Psoas muscle (tissue), 7 donors: ENCODE measurements at regions not wholly inside any gene's neighbourhood (a gene's known extent, or its start where the extent isn't known, plus 50 kb on each side); places are given as distances from the start of the nearest gene placed in this dataset.

Source experiments
- ATAC-seq, 4 donors: fragments of 200-7000 bp; cut with Tn5 transposase; one replicate each; pipeline ENCODE4 v1.9.1; 2020; ENCODE audit warnings: moderate library complexity in 3 of 4, mild to moderate bottlenecking in 2 of 4
- DNase-seq, 2 donors: peaks; one replicate each; pipeline ENCODE4 v3.0.0-alpha.2; 2020
- H3K27ac ChIP-seq: fragments of 200-600 bp; one replicate; pipeline ENCODE4 v1.8.0; 2022
- H3K27me3 ChIP-seq, 3 donors: fragments of 200-600 bp in 1 of 3; one replicate each; pipeline versions ENCODE4 v1.6.1 to v1.8.0; 2013 to 2022; ENCODE audit warnings: low read length in 2 of 3, mild to moderate bottlenecking in 2 of 3, moderate library complexity in 1 of 3; ENCODE audit not compliant: insufficient read depth in 3 of 3
- H3K36me3 ChIP-seq, 2 donors: fragments of 200-600 bp in 1 of 2; one replicate each; pipeline versions ENCODE4 v1.6.1 to v1.8.0; 2013 to 2022; ENCODE audit warnings: low read depth in 1 of 2, mild to moderate bottlenecking in 1 of 2, moderate library complexity in 1 of 2; ENCODE audit not compliant: insufficient read depth in 1 of 2
- H3K4me1 ChIP-seq: fragments of 200-600 bp; one replicate; pipeline ENCODE4 v1.8.0; 2022
- H3K4me3 ChIP-seq: fragments of 200-600 bp; one replicate; pipeline ENCODE4 v1.8.0; 2022; ENCODE audit warnings: mild to moderate bottlenecking
- H3K9me3 ChIP-seq: fragments of 200-600 bp; one replicate; pipeline ENCODE4 v1.8.0; 2022
- CTCF ChIP-seq: fragments of 200-600 bp; IDR thresholded peaks from one replicate; pipeline ENCODE4 v1.8.0; 2022; ENCODE audit warnings: antibody characterized with exemption
- WGBS, 3 donors: extraction: QIAGEN DNeasy Blood & Tissue Kit; methylation state at CpG; one replicate each; pipeline versions ENCODE4 v1.1.6 to v1.1.7; 2013; 5-methylcytosine and 5-hydroxymethylcytosine counted together
- intact Hi-C, 2 donors: fragments of 100-400 bp; cut with DNase I; formaldehyde crosslinking; loops; one replicate each; pipeline versions ENCODE4 v1.11.0 to v1.14.2; 2022
- donor health status: healthy with polysubstance abuse.
- donor health status: DM: no; HTN: no; CAD: no; lungs with moderate emphysema.
- donor health status: Bipolar disorder and iron deficiency.
- donor health status: healthy.
- donor health status: DM: yes; HTN: yes; CAD: no.
- donor health status: DM: no; HTN: no; CAD: no.
- donor health status: DM: yes; HTN: yes; CAD: no.

- Histone ChIP-seq H3K36me3 (no peaks in the 10 kb centered on the region), H3K9me3 (no peaks in the 10 kb centered on the region), H3K27me3 (no peaks in the 10 kb centered on the region), H3K4me3 (no peak overlapping the region), H3K27ac (no peak overlapping the region), H3K4me1 (no peaks in the 10 kb centered on the region)
- WGBS, 3 donors, result 45 to 63% (median 53%) methylated on average over 4 of the region's 4 CpGs
- DNase-seq (no peak), ATAC-seq (no peak)
- intact Hi-C loops, result no loop called here
- no peak for TF ChIP-seq CTCF
Measured at GRCh38 chr11:80958987-80959386, 1518.2 kb upstream of the TENM4 start.

GRCh38 chr11:80958361-80958760 is 1517.5 kb upstream of the TENM4 start:
- H3K9me3 ChIP-seq, result no peaks in the 10 kb centered on the region
- ATAC-seq, result peak in 1 of 4 donors; percentile 43
- intact Hi-C loops, result no loop called here
- no peak for DNase-seq
- H3K27me3 ChIP-seq, result no peaks in the 10 kb centered on the region
- no peak for TF ChIP-seq CTCF
- H3K4me1 ChIP-seq, result no peaks in the 10 kb centered on the region
- WGBS, 3 donors, result 11 to 48% (median 23%) methylated on average over 2 of the region's 2 CpGs
- no peak overlapping the region for H3K27ac ChIP-seq
- H3K4me3 ChIP-seq, result no peak overlapping the region
- no peaks in the 10 kb centered on the region for H3K36me3 ChIP-seq

DNA sequence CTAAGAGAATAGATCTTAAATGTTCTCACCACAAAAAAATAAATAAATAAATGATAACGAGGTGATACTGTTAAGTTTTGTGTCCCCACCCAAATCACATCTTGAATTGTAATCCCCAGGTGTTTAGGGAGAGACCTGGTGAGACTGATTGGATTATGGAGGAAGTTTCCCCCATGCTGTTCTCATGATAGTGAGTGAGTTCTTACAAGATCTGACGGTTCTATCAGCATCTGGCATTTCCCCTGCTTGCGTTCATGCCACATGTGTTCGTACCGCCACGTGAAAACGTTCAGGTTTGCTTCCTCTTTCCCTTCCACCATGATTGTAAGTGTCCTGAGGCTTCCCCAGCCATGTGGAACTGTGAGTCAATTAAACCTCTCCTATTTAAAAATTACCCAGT is 1514.8 kb upstream of the TENM4 start:
- H3K4me3 ChIP-seq, result no peak overlapping the region
- no peak for TF ChIP-seq CTCF
- 85 to 87% (median 87%) methylated on average over 7 of the region's 7 CpGs for WGBS, 3 donors
- no peaks in the 10 kb centered on the region for H3K36me3 ChIP-seq
- no peaks in the 10 kb centered on the region for H3K4me1 ChIP-seq
- no peak overlapping the region for H3K27ac ChIP-seq
- no peaks in the 10 kb centered on the region for H3K27me3 ChIP-seq
- H3K9me3 ChIP-seq, result no peaks in the 10 kb centered on the region
- DNase-seq (no peak), ATAC-seq (no peak)
- intact Hi-C loops, result no loop called here

DNA sequence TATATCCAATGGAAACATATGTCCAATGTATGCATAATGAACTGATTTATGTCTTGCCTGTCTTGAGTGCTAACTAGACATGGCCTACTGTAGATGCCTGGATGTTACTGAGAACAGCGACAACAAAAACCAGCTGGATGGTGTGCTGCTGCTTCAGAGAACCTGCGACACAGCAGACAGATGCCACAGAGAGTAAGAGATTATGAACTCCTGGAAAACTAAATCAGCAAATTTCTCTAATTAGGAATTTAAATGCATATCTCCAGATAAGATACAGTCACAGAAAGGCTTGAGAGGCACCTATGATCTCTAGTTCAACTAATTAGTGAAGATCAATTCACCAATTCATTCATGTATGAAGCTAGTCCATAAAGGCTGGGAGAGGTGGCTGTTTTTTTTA is 1508.0 kb upstream of the TENM4 start:
- intact Hi-C loops, result no loop called here

More for the DNA sequence above, 1508.0 kb upstream of the TENM4 start:
- no peak overlapping the region for H3K27ac ChIP-seq
- ATAC-seq, result no peak
- no peak for DNase-seq
- no peak overlapping the region for H3K4me3 ChIP-seq
- H3K9me3 ChIP-seq, result no peaks in the 10 kb centered on the region
- 87 to 98% (median 93%) methylated on average over 2 of the region's 2 CpGs for WGBS, 3 donors
- H3K4me1 ChIP-seq, result no peaks in the 10 kb centered on the region
- no peaks in the 10 kb centered on the region for H3K27me3 ChIP-seq
- H3K36me3 ChIP-seq, result no peaks in the 10 kb centered on the region
- no peak for TF ChIP-seq CTCF
